ENCODE measurements at regions not wholly inside any gene's neighbourhood (a gene's known extent, or its start where the extent isn't known, plus 50 kb on each side); places are given as distances from the start of the nearest gene placed in this dataset.

DNA sequence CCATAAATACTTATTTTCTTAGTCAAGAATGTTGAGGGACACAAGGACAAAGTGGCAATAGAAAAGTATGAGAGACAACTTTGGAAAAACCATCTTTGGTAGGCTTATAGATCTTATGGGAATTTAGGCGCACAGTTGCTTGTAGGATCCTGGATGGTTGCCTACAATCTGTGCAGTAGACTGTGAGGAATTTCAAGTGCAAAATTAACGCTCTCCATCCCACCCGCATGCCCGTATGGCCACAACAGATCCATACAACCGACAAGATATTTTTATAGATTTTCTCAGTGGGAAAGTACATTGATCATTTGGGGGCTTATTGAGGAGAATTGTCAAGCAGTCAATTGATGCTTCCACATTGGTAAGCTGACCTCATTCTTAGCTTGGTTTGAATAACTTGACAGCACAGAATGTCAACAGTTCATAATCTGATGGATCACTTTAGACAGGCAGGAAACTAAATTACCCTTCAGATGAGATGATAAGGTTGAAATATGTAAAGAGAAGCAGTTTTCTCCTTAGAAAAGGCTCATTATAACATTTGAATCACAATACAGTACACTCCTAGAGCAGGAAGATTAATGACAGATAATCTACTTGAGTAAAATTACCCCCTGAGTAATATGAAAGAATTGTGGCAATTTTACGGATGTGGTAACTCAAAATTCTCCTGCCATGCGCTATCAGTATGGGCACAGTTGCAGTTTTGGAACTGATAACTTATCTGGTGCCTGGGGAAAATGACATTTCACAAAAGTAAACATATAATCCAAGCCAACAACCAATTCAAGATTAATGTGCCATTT, 479.7 kb downstream of the KIF20B start:
- Mint-ChIP-seq H3K36me3 (ENCODE audit: low read depth, unreplicated experiment) (no peaks in the 10 kb centered on the region), H3K9me3 (ENCODE audit: unreplicated experiment) (no peaks in the 10 kb centered on the region), H3K4me1 (ENCODE audit: unreplicated experiment) (no peaks in the 10 kb centered on the region), H3K27ac (ENCODE audit: unreplicated experiment) (no peak overlapping the region), H3K27me3 (ENCODE audit: unreplicated experiment) (peaks cover 2% of the 10 kb centered on the region), H3K4me3 (ENCODE audit: unreplicated experiment) (no peak overlapping the region)
- no peak for TF ChIP-seq CTCF (IDR thresholded peaks at IDR 0.05; ENCODE audit: unreplicated experiment)
- no peak for DNase-seq (ENCODE audit: low spot score)

DNA sequence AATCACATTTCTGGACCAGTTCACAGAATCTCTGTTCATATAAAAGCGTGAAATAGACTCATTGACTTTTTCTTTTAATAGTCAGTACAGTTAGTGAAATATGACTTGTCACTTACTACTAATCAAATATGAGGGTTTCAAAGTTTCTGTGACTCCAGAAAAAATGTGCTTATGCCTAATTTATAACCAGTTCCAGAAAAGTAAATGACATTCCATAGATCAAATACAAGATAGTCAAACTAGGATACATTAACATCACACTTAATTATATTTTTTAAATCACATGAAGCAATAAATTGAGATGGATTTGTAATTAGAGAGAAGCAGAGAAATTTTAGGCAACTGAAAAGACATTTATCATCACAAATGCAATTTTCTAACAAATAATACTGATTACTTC, 491.4 kb downstream of the KIF20B start:
- Mint-ChIP-seq H3K27ac (ENCODE audit: unreplicated experiment) (no peak overlapping the region), H3K9me3 (ENCODE audit: unreplicated experiment) (no peaks in the 10 kb centered on the region), H3K36me3 (ENCODE audit: low read depth, unreplicated experiment) (no peaks in the 10 kb centered on the region)

DNA sequence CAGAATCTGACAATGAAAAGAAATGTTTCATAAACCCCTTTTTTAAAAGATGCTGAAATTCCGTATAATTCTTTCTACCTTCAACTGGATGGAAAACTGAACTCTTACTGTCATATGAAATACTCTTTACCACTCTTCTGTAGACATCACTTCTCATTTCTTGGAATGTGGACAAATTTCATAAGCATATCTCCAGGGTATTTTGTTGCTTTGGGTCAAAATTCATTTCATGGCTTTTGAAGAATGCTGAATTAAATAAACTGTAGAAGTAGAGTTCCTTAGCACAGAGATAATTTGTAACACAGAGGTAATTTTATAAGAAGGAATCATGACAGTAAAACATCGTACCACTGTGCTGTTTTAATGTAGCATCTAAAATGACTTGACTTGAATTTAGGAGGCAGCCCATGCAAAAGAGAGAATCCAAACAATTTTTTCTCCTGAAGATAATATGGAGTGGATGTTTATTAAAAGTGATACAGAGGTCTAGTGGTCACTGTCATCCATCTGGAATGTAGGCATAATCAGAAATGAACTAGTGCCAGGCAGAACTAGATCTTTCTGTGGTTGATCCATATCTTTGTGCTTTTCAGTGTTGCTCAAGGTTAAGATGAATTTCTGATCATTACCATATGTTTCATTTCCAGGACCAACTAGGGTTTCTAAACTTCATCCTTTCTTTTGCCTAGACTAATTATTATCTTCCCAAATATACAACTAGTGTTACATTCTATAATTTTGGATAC, 492.0 kb downstream of the KIF20B start:
- H3K9me3 Mint-ChIP-seq (ENCODE audit: unreplicated experiment): no peaks in the 10 kb centered on the region
- DNase-seq (ENCODE audit: low spot score): no peak
- no peaks in the 10 kb centered on the region for H3K27me3 Mint-ChIP-seq (ENCODE audit: unreplicated experiment)
- no peaks in the 10 kb centered on the region for H3K36me3 Mint-ChIP-seq (ENCODE audit: low read depth, unreplicated experiment)
- no peak for TF ChIP-seq CTCF (IDR thresholded peaks at IDR 0.05; ENCODE audit: unreplicated experiment)
- no peaks in the 10 kb centered on the region for H3K4me1 Mint-ChIP-seq (ENCODE audit: unreplicated experiment)
- H3K27ac Mint-ChIP-seq (ENCODE audit: unreplicated experiment): no peak overlapping the region
- no peak overlapping the region for H3K4me3 Mint-ChIP-seq (ENCODE audit: unreplicated experiment)

More for the DNA sequence above, 491.4 kb downstream of the KIF20B start:
- no peak for DNase-seq (ENCODE audit: low spot score)
- no peak for TF ChIP-seq CTCF (IDR thresholded peaks at IDR 0.05; ENCODE audit: unreplicated experiment)
- no peaks in the 10 kb centered on the region for H3K27me3 Mint-ChIP-seq (ENCODE audit: unreplicated experiment)
- no peaks in the 10 kb centered on the region for H3K4me1 Mint-ChIP-seq (ENCODE audit: unreplicated experiment)
- H3K4me3 Mint-ChIP-seq (ENCODE audit: unreplicated experiment): no peak overlapping the region

- no peak overlapping the region for H3K27ac Mint-ChIP-seq (ENCODE audit: unreplicated experiment)
These were observed 494.0 kb downstream of the KIF20B start for GRCh38 chr10:90195288-90195840.

More at GRCh38 chr10:90195288-90195840, 494.0 kb downstream of the KIF20B start:
- H3K27me3 Mint-ChIP-seq (ENCODE audit: unreplicated experiment): no peaks in the 10 kb centered on the region
- no peak for DNase-seq (ENCODE audit: low spot score)
- H3K4me1 Mint-ChIP-seq (ENCODE audit: unreplicated experiment): peaks cover 2% of the 10 kb centered on the region
- TF ChIP-seq CTCF (IDR thresholded peaks at IDR 0.05; ENCODE audit: unreplicated experiment): no peak
- H3K36me3 Mint-ChIP-seq (ENCODE audit: low read depth, unreplicated experiment): no peaks in the 10 kb centered on the region
- no peak overlapping the region for H3K4me3 Mint-ChIP-seq (ENCODE audit: unreplicated experiment)
- no peaks in the 10 kb centered on the region for H3K9me3 Mint-ChIP-seq (ENCODE audit: unreplicated experiment)

Measured in endothelial cell (in vitro differentiated cells).